Glutamatergic neuron (in vitro differentiated cells): ENCODE measurements at regions not wholly inside any gene's neighbourhood (a gene's known extent, or its start where the extent isn't known, plus 50 kb on each side); places are given as distances from the start of the nearest gene placed in this dataset.

Experiments used
- DNase-seq: peaks from one replicate; pipeline ENCODE4 v3.0.0; 2022
- H3K27ac Mint-ChIP-seq: one replicate; pipeline ENCODE4 v1.8.0; 2020; ENCODE audit warnings: mild to moderate bottlenecking, mixed read lengths, inconsistent platforms; ENCODE audit not compliant: unreplicated experiment
- H3K27me3 Mint-ChIP-seq: one replicate; pipeline ENCODE4 v1.8.0; 2020; ENCODE audit warnings: mild to moderate bottlenecking, moderate library complexity, mixed read lengths, inconsistent platforms; ENCODE audit not compliant: unreplicated experiment
- H3K36me3 Mint-ChIP-seq: one replicate; pipeline ENCODE4 v1.8.0; 2020; ENCODE audit warnings: mild to moderate bottlenecking, mixed read lengths, inconsistent platforms; ENCODE audit not compliant: unreplicated experiment
- H3K4me1 Mint-ChIP-seq: one replicate; pipeline ENCODE4 v1.8.0; 2020; ENCODE audit warnings: mild to moderate bottlenecking, low read depth, mixed read lengths, inconsistent platforms; ENCODE audit not compliant: unreplicated experiment
- H3K4me3 Mint-ChIP-seq: one replicate; pipeline ENCODE4 v1.8.0; 2020; ENCODE audit warnings: mild to moderate bottlenecking, mixed read lengths, inconsistent platforms; ENCODE audit not compliant: unreplicated experiment
- H3K9me3 Mint-ChIP-seq: one replicate; pipeline ENCODE4 v1.8.0; 2020; ENCODE audit warnings: mild to moderate bottlenecking, moderate library complexity, mixed read lengths, inconsistent platforms; ENCODE audit not compliant: unreplicated experiment
- CTCF ChIP-seq: fragments of 200-600 bp; sonication (generic); IDR thresholded peaks from one replicate; pipeline ENCODE4 v1.5.0; 2021; ENCODE audit not compliant: partially characterized antibody, unreplicated experiment

- Mint-ChIP-seq H3K36me3 (no peaks in the 10 kb centered on the region), H3K9me3 (no peaks in the 10 kb centered on the region), H3K27me3 (no peaks in the 10 kb centered on the region), H3K27ac (no peak overlapping the region), H3K4me1 (no peaks in the 10 kb centered on the region), H3K4me3 (no peak overlapping the region)
- TF ChIP-seq CTCF: no peak
- DNase-seq: no peak
Measured at GRCh38 chr2:116833052-116833451, 981.4 kb upstream of the DDX18 start.

- Mint-ChIP-seq H3K27ac (no peak overlapping the region), H3K9me3 (peaks cover 2% of the 10 kb centered on the region), H3K36me3 (no peaks in the 10 kb centered on the region), H3K4me3 (no peak overlapping the region), H3K27me3 (no peaks in the 10 kb centered on the region), H3K4me1 (no peaks in the 10 kb centered on the region)
- TF ChIP-seq CTCF: no peak
- DNase-seq: no peak
Measured at GRCh38 chr2:116842164-116842563, 972.3 kb upstream of the DDX18 start.

GRCh38 chr2:116859708-116860107 is 954.8 kb upstream of the DDX18 start:
- peaks cover 11% of the 10 kb centered on the region for H3K9me3 Mint-ChIP-seq
- no peak for DNase-seq
- no peaks in the 10 kb centered on the region for H3K27me3 Mint-ChIP-seq
- no peaks in the 10 kb centered on the region for H3K36me3 Mint-ChIP-seq
- no peaks in the 10 kb centered on the region for H3K4me1 Mint-ChIP-seq
- no peak overlapping the region for H3K27ac Mint-ChIP-seq
- no peak for TF ChIP-seq CTCF
- no peak overlapping the region for H3K4me3 Mint-ChIP-seq

GRCh38 chr2:116874021-116874420 is 940.5 kb upstream of the DDX18 start:
- Mint-ChIP-seq H3K9me3 (peaks cover 4% of the 10 kb centered on the region), H3K27ac (no peak overlapping the region), H3K27me3 (peaks cover 1% of the 10 kb centered on the region), H3K4me1 (no peaks in the 10 kb centered on the region), H3K36me3 (peaks cover 9% of the 10 kb centered on the region), H3K4me3 (no peak overlapping the region)
- peak; percentile 38 for DNase-seq
- no peak for TF ChIP-seq CTCF

GRCh38 chr2:116877274-116877673 is 937.2 kb upstream of the DDX18 start:
- DNase-seq: no peak
- Mint-ChIP-seq H3K9me3 (peaks cover 4% of the 10 kb centered on the region), H3K4me1 (no peaks in the 10 kb centered on the region), H3K27ac (no peak overlapping the region), H3K27me3 (peaks cover 1% of the 10 kb centered on the region), H3K36me3 (peaks cover 8% of the 10 kb centered on the region), H3K4me3 (no peak overlapping the region)
- no peak for TF ChIP-seq CTCF
